HCT116 (cell line): ENCODE measurements at regions not wholly inside any gene's neighbourhood (a gene's known extent, or its start where the extent isn't known, plus 50 kb on each side); places are given as distances from the start of the nearest gene placed in this dataset.

Experiments
- ATAC-seq: fragments of 200-7000 bp; cut with Tn5 transposase; 2 replicates; pipeline ENCODE4 v1.9.1; 2020; ENCODE audit warnings: mild to moderate bottlenecking, moderate library complexity
- BruUV-seq: library from RNA; stranded (reverse); fragments of 400-500 nt; replicated peaks from 2 replicates; lab custom pipeline; 2021; lab: Mats Ljungman, UMichigan
- CTCF ChIA-PET: fragments of 300-600 bp; sonication (Branson Sonifier 250); formaldehyde crosslinking; loops from one replicate; lab custom pipeline; 2021; ENCODE audit warnings: antibody characterized with exemption; lab: Charles Lee
- POLR2A ChIA-PET: fragments of 300-600, 350-600 bp; sonication (Branson Sonifier 250); formaldehyde crosslinking; loops from one replicate; lab custom pipeline; 2021; ENCODE audit warnings: antibody characterized with exemption; lab: Charles Lee
- RAD21 ChIA-PET, 2 experiments: fragments of 300-600 bp; sonication (Branson Sonifier 250); formaldehyde crosslinking; loops; one replicate each; lab custom pipeline; 2023; ENCODE audit warnings: low total read pairs in 2 of 2; ENCODE audit not compliant: uncharacterized antibody in 2 of 2, unreplicated experiment in 2 of 2, low non-redundant PET in 1 of 2; lab: Charles Lee
- DNase-seq: peaks from one replicate; pipeline ENCODE4 v3.0.0-alpha.2; 2010; ENCODE audit warnings: low read depth, low spot score
- H2AFZ ChIP-seq: fragments of 200-600 bp; shearing (Covaris generic), sonication (generic); 2 replicates; pipeline ENCODE4 v1.6.1; 2017; ENCODE audit warnings: low read depth, mixed run types, mixed read lengths, antibody characterized with exemption, low read length; ENCODE audit not compliant: poor library complexity, severe bottlenecking
- H3K27ac ChIP-seq: 2 replicates; pipeline ENCODE4 v1.5.1; 2012; ENCODE audit warnings: low read depth, low read length
- H3K27me3 ChIP-seq: fragments of 200-600 bp; sonication (generic); 2 replicates; pipeline ENCODE4 v1.6.1; 2016; ENCODE audit warnings: mixed run types, low read length, mixed read lengths; ENCODE audit not compliant: insufficient read depth
- H3K36me3 ChIP-seq, 2 experiments: fragments of 200-500 bp in 1 of 2; fragments of 200-600 bp in 1 of 2; sonication (Bioruptor generic) in 1 of 2; sonication (generic) in 1 of 2; 2 replicates each; pipeline versions ENCODE4 v1.5.1 to v1.6.1; 2014 to 2016; ENCODE audit warnings: low read length in 2 of 2, inconsistent platforms in 1 of 2, mixed read lengths in 1 of 2, mixed run types in 1 of 2; ENCODE audit not compliant: insufficient read depth in 2 of 2, control insufficient read depth in 1 of 2
- H3K4me1 ChIP-seq, 2 experiments: fragments of 200-600 bp in 1 of 2; sonication (generic) in 1 of 2; 2 replicates each; pipeline versions ENCODE4 v1.5.1 to v1.6.1; 2012 to 2017; ENCODE audit warnings: low read length in 2 of 2, inconsistent platforms in 1 of 2, mild to moderate bottlenecking in 1 of 2, mixed read lengths in 1 of 2, mixed run types in 1 of 2, moderate library complexity in 1 of 2; ENCODE audit not compliant: insufficient read depth in 2 of 2, control insufficient read depth in 1 of 2
- H3K4me2 ChIP-seq: fragments of 200-600 bp; sonication (generic); 2 replicates; pipeline ENCODE4 v1.6.1; 2017; ENCODE audit warnings: mixed run types, low read length, mixed read lengths
- H3K4me3 ChIP-seq, 2 experiments: fragments of 200-600 bp in 1 of 2; sonication (generic) in 1 of 2; replicated peaks in 1 of 2; 2 replicates each; pipeline ENCODE4 v1.5.1; 2011 to 2016; ENCODE audit warnings: low read length in 2 of 2, control low read depth in 1 of 2, low read depth in 1 of 2, mild to moderate bottlenecking in 1 of 2, mixed read lengths in 1 of 2, mixed run types in 1 of 2
- H3K79me2 ChIP-seq: fragments of 200-600 bp; sonication (generic); 2 replicates; pipeline ENCODE4 v1.6.1; 2017; ENCODE audit warnings: mild to moderate bottlenecking, mixed run types, low read length, moderate library complexity, mixed read lengths; ENCODE audit not compliant: insufficient read depth
- H3K9ac ChIP-seq: fragments of 200-600 bp; sonication (generic); 2 replicates; pipeline ENCODE4 v1.6.1; 2016; ENCODE audit warnings: low read length, mixed read lengths
- H3K9me2 ChIP-seq: fragments of 200-600 bp; sonication (generic), shearing (Covaris generic); 2 replicates; pipeline ENCODE4 v1.6.1; 2017; ENCODE audit warnings: mixed run types, mild to moderate bottlenecking, moderate library complexity; ENCODE audit not compliant: insufficient read depth
- H3K9me3 ChIP-seq, 2 experiments: fragments of 200-500 bp in 1 of 2; fragments of 200-600 bp in 1 of 2; sonication (Bioruptor generic) in 1 of 2; sonication (generic) in 1 of 2; 2 replicates each; pipeline ENCODE4 v1.6.1; 2014 to 2017; ENCODE audit warnings: low read length in 2 of 2, mixed read lengths in 2 of 2, inconsistent platforms in 1 of 2, low read depth in 1 of 2, mild to moderate bottlenecking in 1 of 2, mixed run types in 1 of 2, moderate library complexity in 1 of 2; ENCODE audit not compliant: control insufficient read depth in 1 of 2, insufficient read depth in 1 of 2
- H4K20me1 ChIP-seq: fragments of 200-600 bp; sonication (generic), shearing (Covaris generic); 2 replicates; pipeline ENCODE4 v1.6.1; 2017; ENCODE audit warnings: mixed run types, mild to moderate bottlenecking, moderate library complexity; ENCODE audit not compliant: insufficient read depth
- ATF3 ChIP-seq: IDR thresholded peaks from 2 replicates; pipeline ENCODE4 v1.6.1; 2012
- CEBPB ChIP-seq: IDR thresholded peaks from 2 replicates; pipeline ENCODE4 v1.6.1; 2012; ENCODE audit warnings: low read depth
- CTCF ChIP-seq, 3 experiments: fragments of 200-600 bp in 1 of 3; sonication (generic) in 1 of 3; IDR thresholded peaks in 2 of 3; conservative IDR thresholded peaks in 1 of 3; 2 replicates each; pipeline ENCODE4 v1.5.1; 2012 to 2017; ENCODE audit warnings: low read depth in 2 of 3, low read length in 2 of 3, antibody characterized with exemption in 1 of 3, borderline replicate concordance in 1 of 3, control low read depth in 1 of 3, mild to moderate bottlenecking in 1 of 3, mixed read lengths in 1 of 3, mixed run types in 1 of 3, moderate library complexity in 1 of 3; ENCODE audit not compliant: insufficient read depth in 1 of 3
- ELF1 ChIP-seq: IDR thresholded peaks from 2 replicates; pipeline ENCODE4 v1.6.1; 2012; ENCODE audit warnings: low read depth, borderline replicate concordance
- MAX ChIP-seq: IDR thresholded peaks from 2 replicates; pipeline ENCODE4 v1.6.1; 2012
- POLR2A ChIP-seq: IDR thresholded peaks from 2 replicates; pipeline ENCODE4 v1.7.0; 2011; ENCODE audit warnings: borderline replicate concordance; ENCODE audit not compliant: insufficient read depth, insufficient read length; ENCODE audit errors: extremely low read depth
- POLR2AphosphoS5 ChIP-seq: IDR thresholded peaks from 2 replicates; pipeline ENCODE4 v1.6.1; 2011; ENCODE audit warnings: mild to moderate bottlenecking, low read depth, low read length, moderate library complexity
- REST ChIP-seq: IDR thresholded peaks from 2 replicates; pipeline ENCODE4 v1.6.1; 2012; ENCODE audit warnings: low read depth
- ZBTB33 ChIP-seq: IDR thresholded peaks from 2 replicates; pipeline ENCODE4 v1.6.1; 2011; ENCODE audit warnings: mild to moderate bottlenecking, low read length, moderate library complexity; ENCODE audit not compliant: insufficient replicate concordance; ENCODE audit errors: extremely low read depth
- ZFX ChIP-seq: fragments of 450-650 bp; IDR thresholded peaks from 2 replicates; pipeline ENCODE4 v1.6.1; 2017
- ZNF274 ChIP-seq: fragments of 200-500 bp; sonication (Bioruptor generic); IDR thresholded peaks from 2 replicates; pipeline ENCODE4 v1.6.1; 2014; ENCODE audit warnings: mild to moderate bottlenecking, low read depth, low read length, inconsistent platforms
- intact Hi-C: fragments of 100-400 bp; cut with micrococcal nuclease; formaldehyde crosslinking; loops from 2 replicates; pipeline ENCODE4 v1.10.0; 2022

- Histone ChIP-seq H3K4me3 (no peak overlapping the region), H2AFZ (no peak overlapping the region), H3K4me2 (no peak overlapping the region), H3K9me3 (peaks cover 12 to 16% of the 10 kb centered on the region in 2 experiments; a peak in 2 of 4 replicates), H4K20me1 (no peaks in the 10 kb centered on the region), H3K79me2 (no peaks in the 10 kb centered on the region), H3K9ac (no peak overlapping the region), H3K9me2 (no peaks in the 10 kb centered on the region), H3K4me1 (no peaks in the 10 kb centered on the region), H3K27ac (no peak overlapping the region), H3K36me3 (no peaks in the 10 kb centered on the region), H3K27me3 (no peaks in the 10 kb centered on the region)
- ATAC-seq (no peak), DNase-seq (no peak)
- intact Hi-C loops: no loop called here
- no peak for TF ChIP-seq CEBPB
- no TSS peak for BruUV-seq
- ChIA-PET POLR2A (no interaction called here), CTCF (no interaction called here), RAD21 (no interaction called here)
These were observed 444.9 kb upstream of the FOXG1 start for GRCh38 chr14:28321475-28322244.

- Histone ChIP-seq H3K9me3 (peaks cover 15 to 25% of the 10 kb centered on the region in 2 experiments; a peak in 2 of 4 replicates), H3K9ac (no peak overlapping the region), H3K79me2 (no peaks in the 10 kb centered on the region), H3K27ac (no peak overlapping the region), H3K4me1 (no peaks in the 10 kb centered on the region), H4K20me1 (no peaks in the 10 kb centered on the region), H3K4me2 (no peak overlapping the region), H3K27me3 (no peaks in the 10 kb centered on the region), H3K36me3 (no peaks in the 10 kb centered on the region), H3K4me3 (no peak overlapping the region), H3K9me2 (no peaks in the 10 kb centered on the region), H2AFZ (no peak overlapping the region)
- POLR2A ChIA-PET: no interaction called here
- DNase-seq: no peak
- BruUV-seq: no TSS peak
- no peak for ATAC-seq
- RAD21 ChIA-PET: no interaction called here
- CTCF ChIA-PET: no interaction called here
- intact Hi-C loops: no loop called here
- TF ChIP-seq ELF1 (no peak), POLR2AphosphoS5 (no peak), POLR2A (no peak), ZNF274 (no peak), ZFX (no peak), ATF3 (no peak), ZBTB33 (no peak), CTCF (IDR thresholded peaks at IDR 0.05 in 2 of 3, conservative IDR thresholded peaks at IDR 0.05 in 1 of 3; ENCODE audit: borderline replicate concordance in 1 of 3, insufficient read depth in 1 of 3, low read depth in 2 of 3, low read length in 2 of 3) (no peak), MAX (no peak), REST (no peak)
These were observed 443.2 kb upstream of the FOXG1 start for GRCh38 chr14:28323366-28323765.
